CD4-positive, alpha-beta memory T cell (primary cell): ENCODE measurements at regions not wholly inside any gene's neighbourhood (a gene's known extent, or its start where the extent isn't known, plus 50 kb on each side); places are given as distances from the start of the nearest gene placed in this dataset.

Experiments used
- CTCF ChIA-PET: fragments of 350-600 bp; sonication (Branson Sonifier 250); formaldehyde crosslinking; loops from one replicate; lab custom pipeline; 2021; ENCODE audit warnings: inconsistent platforms; ENCODE audit not compliant: partially characterized antibody; lab: Charles Lee
- POLR2A ChIA-PET: fragments of 350-600 bp; sonication (Branson Sonifier 250); formaldehyde crosslinking; loops from one replicate; lab custom pipeline; 2021; ENCODE audit not compliant: partially characterized antibody; lab: Charles Lee
- DNase-seq, 5 donors: peaks; one replicate each; pipeline versions ENCODE4 v3.0.0 to v3.0.0-alpha.2; 2020 to 2022; ENCODE audit warnings: mixed read lengths in 1 of 5
- H3K27ac ChIP-seq: one replicate; pipeline ENCODE4 v1.7.0; 2013; ENCODE audit warnings: low read depth, low read length
- H3K27me3 ChIP-seq: 2 replicates; pipeline ENCODE4 v1.7.0; 2013; ENCODE audit warnings: mild to moderate bottlenecking, low read length, moderate library complexity; ENCODE audit not compliant: insufficient read depth
- H3K36me3 ChIP-seq: 2 replicates; pipeline ENCODE4 v1.7.0; 2013; ENCODE audit warnings: mild to moderate bottlenecking, low read length, moderate library complexity; ENCODE audit not compliant: insufficient read depth
- H3K4me1 ChIP-seq: 2 replicates; pipeline ENCODE4 v1.7.0; 2013; ENCODE audit warnings: mild to moderate bottlenecking, low read length, moderate library complexity; ENCODE audit not compliant: insufficient read depth
- H3K4me3 ChIP-seq, 2 donors: one replicate each; pipeline ENCODE4 v1.7.0; 2013; ENCODE audit warnings: low read length in 2 of 2, mild to moderate bottlenecking in 1 of 2
- H3K9me3 ChIP-seq, 2 donors: one replicate each; pipeline ENCODE4 v1.7.0; 2013; ENCODE audit warnings: low read length in 2 of 2, control low read depth in 1 of 2; ENCODE audit not compliant: control insufficient read depth in 1 of 2
- H3K27ac Mint-ChIP-seq, 7 donors: one replicate each; pipeline ENCODE4 v1.8.0; 2020 to 2021; ENCODE audit warnings: mixed read lengths in 7 of 7, mild to moderate bottlenecking in 6 of 7, inconsistent platforms in 3 of 7, moderate library complexity in 3 of 7
- H3K27me3 Mint-ChIP-seq, 2 donors: one replicate each; pipeline ENCODE4 v1.8.0; 2020 to 2021; ENCODE audit warnings: mixed read lengths in 2 of 2
- H3K36me3 Mint-ChIP-seq, 2 donors: one replicate each; pipeline ENCODE4 v1.8.0; 2020 to 2021; ENCODE audit warnings: mixed read lengths in 2 of 2, inconsistent platforms in 1 of 2, mild to moderate bottlenecking in 1 of 2
- H3K4me1 Mint-ChIP-seq, 4 donors: one replicate each; pipeline ENCODE4 v1.8.0; 2020 to 2021; ENCODE audit warnings: mixed read lengths in 4 of 4, mild to moderate bottlenecking in 1 of 4
- H3K4me3 Mint-ChIP-seq, 8 donors: one replicate each; pipeline ENCODE4 v1.8.0; 2020 to 2021; ENCODE audit warnings: mixed read lengths in 8 of 8, mild to moderate bottlenecking in 7 of 8, moderate library complexity in 6 of 8, inconsistent platforms in 3 of 8
- H3K9me3 Mint-ChIP-seq, 8 donors: one replicate each; pipeline ENCODE4 v1.8.0; 2020 to 2021; ENCODE audit warnings: mixed read lengths in 8 of 8, mild to moderate bottlenecking in 5 of 8, inconsistent platforms in 3 of 8, moderate library complexity in 1 of 8
- intact Hi-C: fragments of 100-400 bp; cut with micrococcal nuclease; formaldehyde crosslinking; loops from one replicate; pipeline ENCODE4 v1.15.1; 2023

DNA sequence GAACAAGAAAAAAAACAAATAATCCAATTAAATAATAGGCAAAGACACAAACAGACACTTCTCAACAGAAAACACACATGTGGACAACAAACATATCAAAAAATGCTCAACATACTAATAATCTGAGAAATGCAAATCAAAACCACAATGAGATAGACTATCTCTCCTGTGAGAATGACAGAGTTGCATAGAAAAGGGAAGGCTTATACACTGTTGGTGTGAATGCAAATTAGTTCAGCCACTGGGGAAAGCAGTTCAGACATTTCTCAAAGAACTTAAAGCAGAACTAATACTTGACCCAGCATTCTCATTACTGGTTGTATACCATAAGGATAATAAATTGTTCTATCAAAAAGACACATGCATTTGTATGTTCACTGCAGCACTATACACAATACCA, 637.8 kb upstream of the LUZP2 start:
- H3K27me3 Mint-ChIP-seq: no peaks in the 10 kb centered on the region
- no peaks in the 10 kb centered on the region for H3K4me1 ChIP-seq
- ChIA-PET POLR2A (no interaction called here), CTCF (no interaction called here)
- no peak overlapping the region for H3K27ac Mint-ChIP-seq
- intact Hi-C loops: no loop called here
- H3K27ac ChIP-seq: no peak overlapping the region
- H3K9me3 ChIP-seq: no peaks in the 10 kb centered on the region
- H3K36me3 ChIP-seq: no peaks in the 10 kb centered on the region
- H3K4me3 ChIP-seq: no peak overlapping the region
- no peak for DNase-seq
- no peaks in the 10 kb centered on the region for H3K27me3 ChIP-seq
- H3K4me1 Mint-ChIP-seq: no peaks in the 10 kb centered on the region
- H3K36me3 Mint-ChIP-seq: no peaks in the 10 kb centered on the region
- H3K4me3 Mint-ChIP-seq: no peak overlapping the region
- H3K9me3 Mint-ChIP-seq: peaks cover 0 to 12% (median 4%) of the 10 kb centered on the region in 8 donors

DNA sequence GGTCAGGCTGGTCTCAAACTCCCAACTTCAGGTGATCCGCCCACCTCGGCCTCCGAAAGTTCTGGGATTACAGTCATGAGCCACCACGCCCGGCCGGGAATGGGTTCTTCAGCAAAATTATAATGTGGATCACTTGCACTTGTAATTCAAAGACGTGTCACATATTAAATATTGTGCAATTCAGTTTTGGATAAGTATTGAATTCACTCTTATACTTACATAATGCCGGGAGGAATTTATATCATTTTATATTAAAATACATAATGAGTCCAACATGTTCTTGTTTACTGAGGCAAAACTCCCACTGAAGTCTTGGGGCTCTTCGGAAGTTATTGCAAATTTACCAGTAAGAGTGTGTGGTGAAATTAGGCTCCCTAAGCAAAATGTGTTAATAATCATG, 635.2 kb upstream of the LUZP2 start:
- Histone ChIP-seq H3K4me3 (no peak overlapping the region), H3K27ac (no peak overlapping the region), H3K4me1 (no peaks in the 10 kb centered on the region), H3K9me3 (no peaks in the 10 kb centered on the region), H3K27me3 (no peaks in the 10 kb centered on the region), H3K36me3 (no peaks in the 10 kb centered on the region)
- Mint-ChIP-seq H3K9me3 (peaks cover 0 to 24% (median 3%) of the 10 kb centered on the region in 8 donors), H3K36me3 (no peaks in the 10 kb centered on the region), H3K4me3 (no peak overlapping the region), H3K27me3 (no peaks in the 10 kb centered on the region), H3K4me1 (no peaks in the 10 kb centered on the region), H3K27ac (no peak overlapping the region)
- no peak for DNase-seq
- ChIA-PET POLR2A (no interaction called here), CTCF (no interaction called here)
- intact Hi-C loops: no loop called here

DNA sequence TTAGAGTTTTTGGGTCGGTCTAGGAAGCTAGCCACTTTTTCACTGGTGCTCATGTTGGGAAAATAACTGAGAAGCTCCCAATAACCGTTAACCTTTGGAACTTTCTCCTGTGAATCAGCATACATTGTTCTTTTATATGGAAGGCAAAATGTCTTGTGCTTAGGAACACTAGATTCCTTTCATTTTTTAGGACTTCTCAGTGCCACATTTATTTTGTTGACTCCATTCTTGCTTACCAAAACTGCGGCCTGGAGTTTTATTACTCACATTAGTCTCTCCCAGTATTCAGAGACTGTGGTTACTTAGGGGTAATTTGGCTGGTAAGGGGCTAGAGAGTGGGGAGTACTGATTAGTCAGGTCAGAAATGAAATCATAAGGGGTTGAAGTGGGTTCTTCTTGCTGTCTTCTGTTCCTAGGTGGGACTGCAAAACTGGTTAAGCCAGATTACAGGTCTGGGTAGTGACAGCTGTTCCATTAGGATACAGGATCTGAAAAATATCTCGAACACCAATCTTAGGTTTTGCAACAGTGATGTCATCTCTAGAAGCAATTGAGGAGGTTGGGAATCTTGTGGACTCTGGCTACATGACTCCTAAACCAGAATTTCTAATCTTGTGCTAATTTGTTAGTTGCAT, 631.4 kb upstream of the LUZP2 start:
- POLR2A ChIA-PET: no interaction called here

DNA sequence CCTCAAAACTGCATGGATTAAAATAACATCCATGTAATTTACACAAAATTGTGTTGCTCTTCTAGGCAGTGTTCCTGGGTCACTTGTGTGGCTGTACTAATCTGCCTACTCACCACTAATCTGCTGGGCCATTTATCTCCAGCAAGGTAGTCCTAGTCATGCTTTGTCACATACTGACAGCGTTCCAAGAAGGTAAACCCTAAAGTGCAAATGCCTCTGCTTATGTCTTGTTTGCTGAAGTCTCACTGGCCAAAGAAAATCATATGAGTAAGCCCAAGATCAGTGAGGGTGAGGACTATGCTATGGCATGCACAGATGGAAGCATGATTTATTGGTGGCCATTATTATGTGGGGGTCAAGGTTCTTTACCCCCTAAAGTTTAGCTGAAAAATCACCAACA, 630.2 kb upstream of the LUZP2 start:
- Histone ChIP-seq H3K27me3 (no peaks in the 10 kb centered on the region), H3K4me3 (no peak overlapping the region), H3K4me1 (no peaks in the 10 kb centered on the region), H3K27ac (no peak overlapping the region), H3K9me3 (no peaks in the 10 kb centered on the region), H3K36me3 (no peaks in the 10 kb centered on the region)
- DNase-seq: no peak
- no peaks in the 10 kb centered on the region for H3K27me3 Mint-ChIP-seq
- intact Hi-C loops: no loop called here
- H3K27ac Mint-ChIP-seq: no peak overlapping the region
- no peaks in the 10 kb centered on the region for H3K36me3 Mint-ChIP-seq
- H3K9me3 Mint-ChIP-seq: peaks cover 0 to 35% (median 10%) of the 10 kb centered on the region in 8 donors
- ChIA-PET POLR2A (no interaction called here), CTCF (no interaction called here)
- no peak overlapping the region for H3K4me3 Mint-ChIP-seq
- H3K4me1 Mint-ChIP-seq: no peaks in the 10 kb centered on the region

More for the DNA sequence above, 631.4 kb upstream of the LUZP2 start:
- Histone ChIP-seq H3K4me3 (no peak overlapping the region), H3K4me1 (no peaks in the 10 kb centered on the region), H3K27me3 (no peaks in the 10 kb centered on the region), H3K9me3 (no peaks in the 10 kb centered on the region), H3K36me3 (no peaks in the 10 kb centered on the region), H3K27ac (no peak overlapping the region)
- Mint-ChIP-seq H3K9me3 (peaks cover 0 to 31% (median 8%) of the 10 kb centered on the region in 8 donors), H3K27ac (no peak overlapping the region), H3K27me3 (no peaks in the 10 kb centered on the region), H3K4me3 (no peak overlapping the region), H3K36me3 (no peaks in the 10 kb centered on the region), H3K4me1 (no peaks in the 10 kb centered on the region)
- CTCF ChIA-PET: no interaction called here
- no peak for DNase-seq
- intact Hi-C loops: no loop called here

DNA sequence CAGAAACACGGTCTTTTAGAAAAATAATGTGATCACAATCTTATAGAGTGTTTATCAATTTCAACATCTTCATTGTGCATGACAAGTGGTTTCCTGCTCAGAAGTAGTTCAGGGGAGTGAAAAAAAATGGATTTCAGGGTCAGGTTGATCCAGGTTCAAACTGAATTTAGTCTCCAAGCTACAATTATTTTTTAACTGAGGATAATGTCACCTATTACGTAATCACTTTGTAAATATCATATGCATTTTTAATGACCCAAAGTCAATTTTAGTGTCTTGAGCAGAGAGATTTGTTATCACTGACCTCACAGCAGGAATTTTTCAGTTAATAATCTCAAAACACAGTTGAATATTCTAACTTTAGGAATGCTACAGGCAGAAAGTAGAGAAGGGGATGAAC, 627.2 kb upstream of the LUZP2 start:
- H3K27ac Mint-ChIP-seq: no peak overlapping the region
- H3K27me3 Mint-ChIP-seq: no peaks in the 10 kb centered on the region
- Histone ChIP-seq H3K4me1 (no peaks in the 10 kb centered on the region), H3K27me3 (no peaks in the 10 kb centered on the region), H3K27ac (no peak overlapping the region), H3K9me3 (no peaks in the 10 kb centered on the region), H3K36me3 (no peaks in the 10 kb centered on the region), H3K4me3 (no peak overlapping the region)
- H3K36me3 Mint-ChIP-seq: no peaks in the 10 kb centered on the region
- no peaks in the 10 kb centered on the region for H3K4me1 Mint-ChIP-seq
- H3K9me3 Mint-ChIP-seq: peaks cover 0 to 28% (median 11%) of the 10 kb centered on the region in 8 donors
- no peak for DNase-seq
- intact Hi-C loops: no loop called here
- CTCF ChIA-PET: no interaction called here
- H3K4me3 Mint-ChIP-seq: no peak overlapping the region
- POLR2A ChIA-PET: no interaction called here

DNA sequence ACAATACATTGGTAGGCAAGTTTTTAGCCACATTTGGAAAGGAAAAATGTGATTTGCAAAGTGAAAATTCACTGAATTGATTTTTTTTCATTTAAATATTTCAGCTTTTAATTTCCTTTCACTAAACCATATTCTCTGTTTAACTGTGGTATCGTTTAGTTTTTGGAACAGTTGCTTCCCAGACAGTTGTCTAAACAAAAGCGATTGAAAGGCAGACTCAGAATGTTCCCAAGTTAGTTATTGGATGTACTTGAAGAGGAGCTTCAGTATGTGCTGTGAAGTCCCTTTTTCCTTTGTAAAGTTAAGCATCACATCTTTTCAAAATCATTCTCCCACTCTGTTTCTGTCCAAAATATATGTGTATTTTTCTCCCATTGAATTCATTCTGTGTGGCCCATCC, 623.4 kb upstream of the LUZP2 start:
- Histone ChIP-seq H3K36me3 (no peaks in the 10 kb centered on the region), H3K9me3 (no peaks in the 10 kb centered on the region), H3K27ac (no peak overlapping the region), H3K4me3 (no peak overlapping the region), H3K4me1 (no peaks in the 10 kb centered on the region), H3K27me3 (no peaks in the 10 kb centered on the region)
- Mint-ChIP-seq H3K36me3 (no peaks in the 10 kb centered on the region), H3K4me3 (no peak overlapping the region), H3K9me3 (peaks cover 4 to 30% (median 14%) of the 10 kb centered on the region in 8 donors), H3K27me3 (no peaks in the 10 kb centered on the region), H3K4me1 (no peaks in the 10 kb centered on the region), H3K27ac (no peak overlapping the region)
- intact Hi-C loops: no loop called here
- ChIA-PET CTCF (no interaction called here), POLR2A (no interaction called here)
- DNase-seq: no peak

DNA sequence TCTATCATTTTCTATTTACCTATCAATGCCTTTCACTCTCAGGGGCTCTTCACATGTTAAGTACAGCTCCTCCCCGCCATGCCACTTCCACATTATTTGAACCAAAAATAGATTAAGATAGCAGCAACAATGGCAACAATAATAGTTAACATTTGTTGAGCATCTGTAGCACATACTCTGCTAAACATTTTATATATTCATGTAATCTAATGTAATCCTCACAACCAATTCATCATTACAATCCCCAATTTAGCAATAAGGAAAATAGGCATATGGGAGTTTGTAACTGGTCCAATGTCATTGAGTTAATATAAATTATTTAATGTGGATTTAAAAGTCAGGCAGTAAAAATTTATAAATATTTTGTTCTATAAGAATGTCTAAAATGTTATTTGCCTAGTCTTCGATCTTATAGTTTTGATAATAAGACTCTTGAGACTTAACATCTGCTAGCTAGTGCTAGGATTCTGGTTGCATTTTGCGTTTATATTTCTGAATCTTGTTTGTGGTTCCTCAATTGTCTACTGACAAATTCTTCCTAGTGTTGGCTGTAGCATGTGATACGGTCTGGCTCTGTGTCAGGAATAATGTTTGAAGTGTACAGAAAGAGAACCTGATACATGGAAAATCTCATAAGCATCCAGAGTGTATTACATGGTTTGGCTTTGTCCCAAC, 621.5 kb upstream of the LUZP2 start:
- Mint-ChIP-seq H3K36me3 (no peaks in the 10 kb centered on the region), H3K4me3 (no peak overlapping the region), H3K27ac (no peak overlapping the region), H3K4me1 (no peaks in the 10 kb centered on the region), H3K27me3 (no peaks in the 10 kb centered on the region), H3K9me3 (peaks cover 4 to 27% (median 12%) of the 10 kb centered on the region in 8 donors)
- Histone ChIP-seq H3K27me3 (no peaks in the 10 kb centered on the region), H3K27ac (no peak overlapping the region), H3K9me3 (no peaks in the 10 kb centered on the region), H3K4me3 (no peak overlapping the region), H3K4me1 (no peaks in the 10 kb centered on the region), H3K36me3 (no peaks in the 10 kb centered on the region)
- ChIA-PET POLR2A (no interaction called here), CTCF (no interaction called here)
- intact Hi-C loops: no loop called here
- no peak for DNase-seq
